Spleen (tissue), 11 donors: ENCODE measurements at regions not wholly inside any gene's neighbourhood (a gene's known extent, or its start where the extent isn't known, plus 50 kb on each side); places are given as distances from the start of the nearest gene placed in this dataset.
"Not testable (repeated sequence)": the region's sequence is repeated elsewhere in the genome, so short reads cannot be mapped to it uniquely, and the experiment has no call there.

Source experiments
- DNase-seq: peaks from one replicate; pipeline ENCODE4 v3.0.0-alpha.2; 2020
- H3K27ac ChIP-seq, 8 donors: fragments of 200-600 bp; sonication (generic) in 7 of 8; 1 replicate in 4 of 8; 2 replicates in 4 of 8; pipeline versions ENCODE4 v1.5.0 to v1.8.0; 2016 to 2021; ENCODE audit warnings: inconsistent platforms in 4 of 8, mild to moderate bottlenecking in 4 of 8, moderate library complexity in 1 of 8
- H3K27me3 ChIP-seq, 7 donors: fragments of 200-600 bp; sonication (generic) in 6 of 7; replicated peaks in 1 of 7; 1 replicate in 4 of 7; 2 replicates in 3 of 7; pipeline versions ENCODE4 v1.5.0 to v1.8.0; 2016 to 2021; ENCODE audit warnings: inconsistent platforms in 3 of 7, mild to moderate bottlenecking in 1 of 7
- H3K36me3 ChIP-seq, 6 donors: fragments of 200-600 bp; sonication (generic) in 5 of 6; 1 replicate in 4 of 6; 2 replicates in 2 of 6; pipeline versions ENCODE4 v1.5.0 to v1.8.0; 2016 to 2021; ENCODE audit warnings: inconsistent platforms in 2 of 6
- H3K4me1 ChIP-seq, 6 donors: fragments of 200-600 bp; sonication (generic) in 5 of 6; 1 replicate in 3 of 6; 2 replicates in 3 of 6; pipeline versions ENCODE4 v1.5.0 to v1.8.0; 2016 to 2021; ENCODE audit warnings: inconsistent platforms in 3 of 6
- H3K4me3 ChIP-seq, 8 donors: fragments of 200-600 bp; sonication (generic) in 7 of 8; 1 replicate in 4 of 8; 2 replicates in 4 of 8; pipeline versions ENCODE4 v1.5.0 to v1.8.0; 2016 to 2021; ENCODE audit warnings: inconsistent platforms in 4 of 8, mild to moderate bottlenecking in 4 of 8, moderate library complexity in 2 of 8
- H3K9me3 ChIP-seq, 8 donors: fragments of 200-600 bp; sonication (generic) in 7 of 8; 1 replicate in 4 of 8; 2 replicates in 4 of 8; pipeline versions ENCODE4 v1.5.0 to v1.8.0; 2016 to 2021; ENCODE audit warnings: inconsistent platforms in 4 of 8
- CTCF ChIP-seq, 11 experiments: fragments of 200-600 bp in 7 of 11; fragments of 450-650 bp in 4 of 11; sonication (generic) in 4 of 11; IDR thresholded peaks in 8 of 11; conservative IDR thresholded peaks in 3 of 11; 1 replicate in 7 of 11; 2 replicates in 4 of 11; pipeline versions ENCODE4 v1.4.0 to v1.8.0; 2016 to 2021; ENCODE audit warnings: antibody characterized with exemption in 11 of 11, inconsistent platforms in 4 of 11, mild to moderate bottlenecking in 1 of 11
- POLR2A ChIP-seq, 3 donors: fragments of 450-650 bp; IDR thresholded peaks; one replicate each; pipeline ENCODE4 v1.5.1; 2017; ENCODE audit warnings: antibody characterized with exemption in 3 of 3, mild to moderate bottlenecking in 1 of 3
- POLR2AphosphoS5 ChIP-seq, 3 donors: sonication (generic); formaldehyde crosslinking; IDR thresholded peaks; one replicate each; pipeline ENCODE4 v1.5.1; 2017; ENCODE audit warnings: antibody characterized with exemption in 3 of 3
- WGBS, 5 donors: extraction: QIAGEN DNeasy Blood & Tissue Kit in 3 of 5; methylation state at CpG; one replicate each; pipeline versions ENCODE4 v1.1.5 to v1.1.7; 2013 to 2018; 5-methylcytosine and 5-hydroxymethylcytosine counted together
- intact Hi-C: fragments of 100-400 bp; cut with DNase I; formaldehyde crosslinking; loops from one replicate; pipeline ENCODE4 v1.15.0; 2023; ENCODE audit warnings: low total_unique reads
- donor health status: healthy with polysubstance abuse.
- donor health status: DM: no; HTN: no; CAD: no; lungs with moderate emphysema.
- donor health status: DM: no; HTN: no; CAD: no.
- donor health status: Bipolar disorder and iron deficiency.
- donor health status: healthy.
- donor health status: DM: no; HTN: no; CAD: no.
- donor health status: DM: yes; HTN: yes; CAD: no.

- Histone ChIP-seq H3K27me3 (no peaks in the 10 kb centered on the region), H3K27ac (no peak overlapping the region), H3K4me1 (peaks cover 0 to 6% (median 0%) of the 10 kb centered on the region in 6 donors), H3K9me3 (no peaks in the 10 kb centered on the region), H3K4me3 (no peak overlapping the region), H3K36me3 (no peaks in the 10 kb centered on the region)
- DNase-seq = no peak
- intact Hi-C loops = loop anchor here (10.0 kb wide), 1 partner anchor 295 kb away; the partner anchor contains the start of gene DUSP6
- TF ChIP-seq POLR2A (IDR thresholded peaks at IDR 0.05) (no peak), POLR2AphosphoS5 (IDR thresholded peaks at IDR 0.05) (no peak), CTCF (IDR thresholded peaks at IDR 0.05 in 8 of 11, conservative IDR thresholded peaks at IDR 0.05 in 3 of 11) (no peak)
- WGBS, 5 donors = 49 to 59% (median 52%) methylated on average over 9 of the region's 9 CpGs
Measured at GRCh38 chr12:89059721-89060541, 292.4 kb downstream of the DUSP6 start.

GRCh38 chr12:89059056-89059455 lies 293.2 kb downstream of the DUSP6 start:
- no peak for TF ChIP-seq POLR2AphosphoS5 (IDR thresholded peaks at IDR 0.05)
- TF ChIP-seq CTCF (IDR thresholded peaks at IDR 0.05 in 8 of 11, conservative IDR thresholded peaks at IDR 0.05 in 3 of 11) = no peak
- no peak for TF ChIP-seq POLR2A (IDR thresholded peaks at IDR 0.05)
- WGBS, 5 donors = 82 to 95% (median 88%) methylated on average over 3 of the region's 3 CpGs
- Histone ChIP-seq H3K27me3 (no peaks in the 10 kb centered on the region), H3K4me3 (no peak overlapping the region), H3K36me3 (no peaks in the 10 kb centered on the region), H3K27ac (no peak overlapping the region), H3K4me1 (peaks cover 0 to 6% (median 0%) of the 10 kb centered on the region in 6 donors), H3K9me3 (no peaks in the 10 kb centered on the region)
- no peak for DNase-seq
- intact Hi-C loops = loop anchor here (10.0 kb wide), 1 partner anchor 296 kb away; the partner anchor contains the start of gene DUSP6

GRCh38 chr12:89058402-89058801 lies 293.9 kb downstream of the DUSP6 start:
- peaks cover 0 to 6% (median 0%) of the 10 kb centered on the region in 6 donors for H3K4me1 ChIP-seq
- no peaks in the 10 kb centered on the region for H3K27me3 ChIP-seq
- H3K9me3 ChIP-seq = peaks cover 0 to 5% (median 0%) of the 10 kb centered on the region in 8 donors
- no peak overlapping the region for H3K27ac ChIP-seq
- DNase-seq = no peak
- intact Hi-C loops = loop anchor here (10.0 kb wide), 1 partner anchor 296 kb away; the partner anchor contains the start of gene DUSP6
- H3K36me3 ChIP-seq = no peaks in the 10 kb centered on the region
- TF ChIP-seq POLR2A (IDR thresholded peaks at IDR 0.05) (no peak), CTCF (IDR thresholded peaks at IDR 0.05 in 8 of 11, conservative IDR thresholded peaks at IDR 0.05 in 3 of 11) (no peak), POLR2AphosphoS5 (IDR thresholded peaks at IDR 0.05) (no peak)
- no peak overlapping the region for H3K4me3 ChIP-seq

GRCh38 chr12:89053817-89054216 lies 298.5 kb downstream of the DUSP6 start:
- not testable (repeated sequence) for DNase-seq
- intact Hi-C loops = loop anchor here (10.0 kb wide), 1 partner anchor 301 kb away; the partner anchor contains the start of gene DUSP6

More at GRCh38 chr12:89053817-89054216, 298.5 kb downstream of the DUSP6 start:
- not testable (repeated sequence) for H3K27ac ChIP-seq, H3K4me3 ChIP-seq, H3K36me3 ChIP-seq, H3K27me3 ChIP-seq
- H3K4me1 ChIP-seq = peaks cover 0 to 14% (median 8%) of the 10 kb centered on the region in 6 donors
- WGBS, 5 donors = 85 to 91% (median 89%) methylated on average over 4 of the region's 4 CpGs
- peaks cover 0 to 13% (median 6%) of the 10 kb centered on the region in 8 donors for H3K9me3 ChIP-seq
